ENCODE measurements at regions not wholly inside any gene's neighbourhood (a gene's known extent, or its start where the extent isn't known, plus 50 kb on each side); places are given as distances from the start of the nearest gene placed in this dataset.

DNA sequence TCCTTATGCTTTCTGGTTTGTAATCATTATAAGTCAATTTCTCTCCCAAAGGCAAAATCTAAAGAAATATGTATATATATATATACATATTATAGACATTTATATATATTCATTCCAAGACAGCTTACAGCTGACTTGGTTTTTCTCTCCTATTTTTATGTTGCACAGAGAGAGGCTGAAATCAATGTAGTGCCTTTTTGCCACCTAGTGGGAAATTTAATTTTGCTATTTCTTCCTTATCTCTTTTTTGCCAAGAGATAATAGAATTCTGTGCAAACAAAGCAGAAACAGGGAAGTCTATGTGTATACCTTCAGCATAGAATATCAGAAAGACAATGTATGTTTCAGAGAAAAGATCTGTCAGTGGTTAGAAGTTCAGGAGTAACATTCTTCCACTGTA is 186.0 kb upstream of the ANO5 start:
- TF ChIP-seq, protein P1, sequence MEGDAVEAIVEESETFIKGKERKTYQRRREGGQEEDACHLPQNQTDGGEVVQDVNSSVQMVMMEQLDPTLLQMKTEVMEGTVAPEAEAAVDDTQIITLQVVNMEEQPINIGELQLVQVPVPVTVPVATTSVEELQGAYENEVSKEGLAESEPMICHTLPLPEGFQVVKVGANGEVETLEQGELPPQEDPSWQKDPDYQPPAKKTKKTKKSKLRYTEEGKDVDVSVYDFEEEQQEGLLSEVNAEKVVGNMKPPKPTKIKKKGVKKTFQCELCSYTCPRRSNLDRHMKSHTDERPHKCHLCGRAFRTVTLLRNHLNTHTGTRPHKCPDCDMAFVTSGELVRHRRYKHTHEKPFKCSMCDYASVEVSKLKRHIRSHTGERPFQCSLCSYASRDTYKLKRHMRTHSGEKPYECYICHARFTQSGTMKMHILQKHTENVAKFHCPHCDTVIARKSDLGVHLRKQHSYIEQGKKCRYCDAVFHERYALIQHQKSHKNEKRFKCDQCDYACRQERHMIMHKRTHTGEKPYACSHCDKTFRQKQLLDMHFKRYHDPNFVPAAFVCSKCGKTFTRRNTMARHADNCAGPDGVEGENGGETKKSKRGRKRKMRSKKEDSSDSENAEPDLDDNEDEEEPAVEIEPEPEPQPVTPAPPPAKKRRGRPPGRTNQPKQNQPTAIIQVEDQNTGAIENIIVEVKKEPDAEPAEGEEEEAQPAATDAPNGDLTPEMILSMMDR (IDR thresholded peaks at IDR 0.05): no peak
- TF ChIP-seq POLR2A (IDR thresholded peaks at IDR 0.05) (no peak), POLR2AphosphoS5 (IDR thresholded peaks at IDR 0.05) (no peak), EP300 (IDR thresholded peaks at IDR 0.05) (no peak)
